HepG2 (cell line): ENCODE measurements at regions not wholly inside any gene's neighbourhood (a gene's known extent, or its start where the extent isn't known, plus 50 kb on each side); places are given as distances from the start of the nearest gene placed in this dataset.

ENCODE experiments used
- ATAC-seq: fragments of 200-7000 bp; cut with Tn5 transposase; 3 replicates; pipeline ENCODE4 v1.9.1; 2020; ENCODE audit warnings: mild to moderate bottlenecking, moderate library complexity
- BruUV-seq: library from RNA; stranded (reverse); fragments of 400-500 nt; replicated peaks from 2 replicates; lab custom pipeline; 2021; lab: Mats Ljungman, UMichigan
- CTCF ChIA-PET: fragments of 300-600 bp; formaldehyde crosslinking; extraction: SDS; loops from one replicate; lab custom pipeline; 2021; ENCODE audit warnings: low total read pairs, inconsistent platforms, low intra/inter-chr PET ratio; lab: Yijun Ruan, JAX
- POLR2A ChIA-PET: fragments of 350-600 bp; sonication (Branson Sonifier 250); formaldehyde crosslinking; loops from one replicate; lab custom pipeline; 2020; ENCODE audit warnings: antibody characterized with exemption, inconsistent platforms; lab: Yijun Ruan, JAX
- DNase-seq: peaks from one replicate; pipeline ENCODE4 v3.0.0-alpha.2; 2015; ENCODE audit warnings: low spot score
- FAIRE-seq: peaks from 3 replicates; lab custom pipeline; 2011; peaks lifted over from hg19 to GRCh38; lab: Jason Lieb, UNC
- H2AFZ ChIP-seq: one replicate; pipeline ENCODE4 v1.6.1; 2011; ENCODE audit warnings: low read length, inconsistent platforms
- H3K27ac ChIP-seq: fragments of 300-600 bp; 3 replicates; pipeline ENCODE4 v1.8.0; 2011; ENCODE audit warnings: mixed run types, mild to moderate bottlenecking, mixed read lengths, low read length, inconsistent platforms; ENCODE audit not compliant: insufficient read depth; ENCODE audit errors: extremely low read length
- H3K27me3 ChIP-seq, 2 experiments: fragments of 200-600 bp in 1 of 2; 2 replicates in 1 of 2; 3 replicates in 1 of 2; pipeline versions ENCODE4 v1.6.0 to v1.8.0; 2011; ENCODE audit warnings: low read length in 2 of 2, mild to moderate bottlenecking in 2 of 2, moderate library complexity in 2 of 2, inconsistent platforms in 1 of 2; ENCODE audit not compliant: insufficient read depth in 2 of 2, control insufficient read depth in 1 of 2
- H3K36me3 ChIP-seq, 2 experiments: fragments of 200-600 bp in 1 of 2; replicated peaks in 1 of 2; 2 replicates in 1 of 2; 3 replicates in 1 of 2; pipeline versions ENCODE4 v1.5.1 to v1.8.0; 2011; ENCODE audit warnings: low read length in 2 of 2, inconsistent platforms in 1 of 2; ENCODE audit not compliant: insufficient read depth in 2 of 2, control insufficient read depth in 1 of 2
- H3K4me1 ChIP-seq: 2 replicates; pipeline ENCODE4 v1.5.1; 2012; ENCODE audit warnings: low read length, inconsistent platforms; ENCODE audit not compliant: insufficient read depth
- H3K4me2 ChIP-seq: 2 replicates; pipeline ENCODE4 v1.6.0; 2011; ENCODE audit warnings: low read depth, low read length, inconsistent platforms
- H3K4me3 ChIP-seq, 3 experiments: fragments of 200-600 bp in 1 of 3; sonication (generic), shearing (Covaris generic) in 1 of 3; replicated peaks in 1 of 3; 2 replicates each; pipeline ENCODE4 v1.5.1; 2011 to 2016; ENCODE audit warnings: low read length in 3 of 3, inconsistent platforms in 2 of 3, low read depth in 2 of 3, mild to moderate bottlenecking in 2 of 3, control low read depth in 1 of 3, mixed read lengths in 1 of 3; ENCODE audit not compliant: insufficient read depth in 1 of 3
- H3K79me2 ChIP-seq: one replicate; pipeline ENCODE4 v1.6.1; 2011; ENCODE audit warnings: low read length, inconsistent platforms; ENCODE audit not compliant: insufficient read depth
- H3K9ac ChIP-seq: 2 replicates; pipeline ENCODE4 v1.6.0; 2011; ENCODE audit warnings: mild to moderate bottlenecking, low read depth, low read length, inconsistent platforms; ENCODE audit not compliant: insufficient read depth
- H3K9me3 ChIP-seq: 2 replicates; pipeline ENCODE4 v1.5.1; 2012; ENCODE audit warnings: mild to moderate bottlenecking, low read length
- H4K20me1 ChIP-seq: 2 replicates; pipeline ENCODE4 v1.6.0; 2011; ENCODE audit warnings: inconsistent platforms, mild to moderate bottlenecking, low read length, moderate library complexity; ENCODE audit not compliant: insufficient read depth
- ARNTL ChIP-seq: sonication (generic); formaldehyde crosslinking; IDR thresholded peaks from 2 replicates; pipeline ENCODE4 v1.4.0; 2020; ENCODE audit warnings: mild to moderate bottlenecking, missing genetic modification reagents
- ATF7-NPFF ChIP-seq: sonication (generic); formaldehyde crosslinking; IDR thresholded peaks from 2 replicates; pipeline ENCODE4 v1.8.1; 2023; ENCODE audit warnings: mild to moderate bottlenecking, low read depth, missing genetic modification reagents, moderate library complexity
- DR1 ChIP-seq: sonication (generic); formaldehyde crosslinking; IDR thresholded peaks from 2 replicates; pipeline ENCODE4 v1.8.0; 2021; ENCODE audit warnings: mild to moderate bottlenecking, missing genetic modification reagents, inconsistent platforms
- DZIP1 ChIP-seq: sonication (generic); formaldehyde crosslinking; IDR thresholded peaks from 2 replicates; pipeline ENCODE4 v1.5.0; 2020; ENCODE audit warnings: mild to moderate bottlenecking, missing genetic modification reagents
- ELF4 ChIP-seq: sonication (generic); formaldehyde crosslinking; IDR thresholded peaks from 2 replicates; pipeline ENCODE4 v1.5.0; 2020; ENCODE audit warnings: missing genetic modification reagents, mild to moderate bottlenecking, moderate library complexity, borderline replicate concordance
- HOXA3 ChIP-seq: sonication (generic); formaldehyde crosslinking; IDR thresholded peaks from 2 replicates; pipeline ENCODE4 v1.5.0; 2020; ENCODE audit warnings: missing genetic modification reagents
- SIX1 ChIP-seq: sonication (generic); formaldehyde crosslinking; IDR thresholded peaks from 2 replicates; pipeline ENCODE4 v1.4.0; 2020; ENCODE audit warnings: missing genetic modification reagents, borderline replicate concordance
- TCF7 ChIP-seq: sonication (generic); IDR thresholded peaks from 2 replicates; pipeline ENCODE4 v1.6.1; 2016; ENCODE audit warnings: antibody characterized with exemption, low read depth
- ZNF10 ChIP-seq: sonication (generic); formaldehyde crosslinking; IDR thresholded peaks from 2 replicates; pipeline ENCODE4 v1.4.0; 2020; ENCODE audit warnings: mild to moderate bottlenecking, low read depth, missing genetic modification reagents, borderline replicate concordance
- ZNF275 ChIP-seq: sonication (generic); formaldehyde crosslinking; IDR thresholded peaks from 2 replicates; pipeline ENCODE4 v1.8.0; 2022; ENCODE audit warnings: missing genetic modification reagents, mild to moderate bottlenecking, inconsistent platforms, borderline replicate concordance
- ZNF468 ChIP-seq: sonication (generic); formaldehyde crosslinking; IDR thresholded peaks from 2 replicates; pipeline ENCODE4 v1.8.0; 2022; ENCODE audit warnings: mild to moderate bottlenecking, moderate library complexity, missing genetic modification reagents
- ZNF484 ChIP-seq: sonication (generic); formaldehyde crosslinking; IDR thresholded peaks from 2 replicates; pipeline ENCODE4 v1.5.1; 2020; ENCODE audit warnings: mild to moderate bottlenecking, low read depth, missing genetic modification reagents, borderline replicate concordance
- ZNF609 ChIP-seq: sonication (generic); formaldehyde crosslinking; IDR thresholded peaks from 2 replicates; pipeline ENCODE4 v1.4.0; 2020; ENCODE audit warnings: mild to moderate bottlenecking, missing genetic modification reagents, borderline replicate concordance
- WGBS: methylation state at CpG from one replicate; pipeline ENCODE4 v1.1.6; 2017; ENCODE audit warnings: low lambda C conversion rate; 5-methylcytosine and 5-hydroxymethylcytosine counted together
- in situ Hi-C: cut with HindIII; loops from 2 replicates; pipeline ENCODE4 v1.10.0; 2017; ENCODE audit warnings: low pct_unique_long_range_greater_than_20kb; ENCODE audit not compliant: extremely low pct_ligation_motif_present
- intact Hi-C: fragments of 100-400 bp; cut with micrococcal nuclease; formaldehyde crosslinking; loops from one replicate; pipeline ENCODE4 v1.10.0; 2022; ENCODE audit not compliant: unreplicated experiment

GRCh38 chr20:59392736-59393135 is 92.3 kb downstream of the EDN3 start:
- DNase-seq (no peak), FAIRE-seq (no peak)
- H3K9ac ChIP-seq = no peak overlapping the region
- intact Hi-C loops = no loop called here
- no peaks in the 10 kb centered on the region for H3K36me3 ChIP-seq
- ChIA-PET CTCF (no interaction called here), POLR2A (no interaction called here)
- peaks cover 0 to 26% of the 10 kb centered on the region in 2 experiments; a peak in 2 of 5 replicates for H3K27me3 ChIP-seq
- no peak overlapping the region for H3K4me2 ChIP-seq
- no peak overlapping the region for H2AFZ ChIP-seq
- no peaks in the 10 kb centered on the region for H3K4me1 ChIP-seq
- TF ChIP-seq SIX1 (CRISPR knock-in tag) (no peak), ZNF275 (no peak), DZIP1 (CRISPR knock-in tag) (no peak), ZNF484 (CRISPR knock-in tag) (no peak), ZNF10 (CRISPR knock-in tag) (no peak), HOXA3 (no peak), ZNF609 (CRISPR knock-in tag) (no peak), ARNTL (CRISPR knock-in tag) (no peak), ATF7-NPFF (no peak), TCF7 (no peak), DR1 (CRISPR knock-in tag) (no peak), ELF4 (no peak), ZNF468 (no peak)
- TF ChIP-seq, all 625 proteins: peak for 0
- H3K27ac ChIP-seq = no peak overlapping the region
- H3K4me3 ChIP-seq = no peak overlapping the region
- no peaks in the 10 kb centered on the region for H3K9me3 ChIP-seq
- in situ Hi-C loops = no loop called here
- WGBS = 10% methylated on average over 4 of the region's 4 CpGs
- no peaks in the 10 kb centered on the region for H4K20me1 ChIP-seq
- no TSS peak for BruUV-seq
- H3K79me2 ChIP-seq = no peaks in the 10 kb centered on the region
- ATAC-seq = no peak
